SK-N-MC (cell line): ENCODE measurements at regions not wholly inside any gene's neighbourhood (a gene's known extent, or its start where the extent isn't known, plus 50 kb on each side); places are given as distances from the start of the nearest gene placed in this dataset.

Source experiments
- DNase-seq: peaks from one replicate; pipeline ENCODE4 v3.0.0-alpha.2; 2011; ENCODE audit warnings: low read depth, low spot score
- H3K27ac ChIP-seq: fragments of 200-600 bp; sonication (generic); 2 replicates; pipeline ENCODE4 v1.5.1; 2016; ENCODE audit warnings: mixed run types
- H3K36me3 ChIP-seq: fragments of 200-600 bp; sonication (generic); 2 replicates; pipeline ENCODE4 v1.6.1; 2017; ENCODE audit warnings: antibody characterized with exemption, low read length, mixed read lengths; ENCODE audit not compliant: insufficient read depth
- H3K4me3 ChIP-seq: fragments of 200-600 bp; sonication (generic); 2 replicates; pipeline ENCODE4 v1.5.1; 2016
- H3K9ac ChIP-seq: fragments of 200-600 bp; sonication (generic); 2 replicates; pipeline ENCODE4 v1.8.0; 2017; ENCODE audit warnings: mixed run types, mixed read lengths; ENCODE audit not compliant: insufficient read length
- H3K9me3 ChIP-seq: fragments of 200-600 bp; sonication (generic); 2 replicates; pipeline ENCODE4 v1.6.1; 2017; ENCODE audit warnings: low read depth, mild to moderate bottlenecking, antibody characterized with exemption, low read length, moderate library complexity, mixed read lengths
- EZH2 ChIP-seq: fragments of 200-600 bp; sonication (generic); IDR thresholded peaks from one replicate; pipeline ENCODE4 v1.6.1; 2017; ENCODE audit warnings: antibody characterized with exemption
- FOXP2 ChIP-seq: optimal IDR thresholded peaks from 2 replicates; pipeline ENCODE3; 2011; ENCODE audit warnings: mild to moderate bottlenecking, moderate library complexity; ENCODE audit not compliant: insufficient read depth; ENCODE audit errors: extremely low read length, control extremely low read depth
- POLR2AphosphoS5 ChIP-seq: IDR thresholded peaks from 2 replicates; pipeline ENCODE4 v1.6.1; 2012; ENCODE audit warnings: mild to moderate bottlenecking, low read depth, low read length, borderline replicate concordance

DNA sequence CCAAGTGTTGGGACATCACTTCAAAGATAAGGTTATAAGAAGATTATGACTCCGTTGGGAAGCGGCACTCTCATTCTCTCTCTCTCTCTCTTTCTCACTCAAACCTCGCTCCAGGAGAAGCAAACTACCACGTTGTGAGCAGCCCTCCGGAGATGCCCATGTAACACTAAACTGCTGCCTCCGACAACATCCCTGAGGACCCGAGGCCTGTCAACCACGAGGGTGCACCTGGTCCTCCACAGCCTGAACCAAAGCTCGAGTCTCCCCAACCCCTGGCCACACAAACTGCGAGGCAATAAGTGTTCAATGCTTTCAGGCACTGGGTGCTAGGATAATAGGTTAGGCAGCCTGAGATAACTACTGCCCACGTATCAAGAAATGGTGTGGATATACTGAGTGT, 654.5 kb upstream of the ID2 start:
- no peaks in the 10 kb centered on the region for H3K36me3 ChIP-seq
- no peaks in the 10 kb centered on the region for H3K9me3 ChIP-seq
- H3K9ac ChIP-seq = no peak overlapping the region
- no peak overlapping the region for H3K4me3 ChIP-seq
- no peak for DNase-seq
- TF ChIP-seq EZH2 = no peak
- no peak overlapping the region for H3K27ac ChIP-seq

DNA sequence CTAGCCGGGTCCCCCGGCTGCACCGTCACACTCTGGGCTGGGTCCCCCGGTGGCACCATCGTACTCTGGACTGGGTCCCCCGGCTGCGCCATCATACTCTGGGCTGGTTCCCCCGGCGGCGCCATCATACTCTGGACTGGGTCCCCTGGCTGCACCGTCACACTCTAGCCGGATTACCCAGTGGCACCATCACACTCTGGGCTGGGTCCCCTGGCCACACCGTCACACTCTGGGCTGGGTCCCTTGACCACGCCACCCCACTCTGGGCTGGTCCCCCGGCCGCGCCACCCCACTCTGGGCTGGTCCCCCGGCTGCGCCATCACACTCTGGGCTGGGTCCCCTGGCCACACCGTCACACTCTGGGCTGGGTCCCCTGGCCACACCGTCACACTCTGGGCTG, 653.8 kb upstream of the ID2 start:
- no peak overlapping the region for H3K4me3 ChIP-seq
- no peak for TF ChIP-seq EZH2
- no peak for TF ChIP-seq POLR2AphosphoS5
- no peak for TF ChIP-seq FOXP2
- DNase-seq = no peak
- no peak overlapping the region for H3K9ac ChIP-seq
- no peaks in the 10 kb centered on the region for H3K36me3 ChIP-seq
- H3K27ac ChIP-seq = no peak overlapping the region
- H3K9me3 ChIP-seq = no peaks in the 10 kb centered on the region

DNA sequence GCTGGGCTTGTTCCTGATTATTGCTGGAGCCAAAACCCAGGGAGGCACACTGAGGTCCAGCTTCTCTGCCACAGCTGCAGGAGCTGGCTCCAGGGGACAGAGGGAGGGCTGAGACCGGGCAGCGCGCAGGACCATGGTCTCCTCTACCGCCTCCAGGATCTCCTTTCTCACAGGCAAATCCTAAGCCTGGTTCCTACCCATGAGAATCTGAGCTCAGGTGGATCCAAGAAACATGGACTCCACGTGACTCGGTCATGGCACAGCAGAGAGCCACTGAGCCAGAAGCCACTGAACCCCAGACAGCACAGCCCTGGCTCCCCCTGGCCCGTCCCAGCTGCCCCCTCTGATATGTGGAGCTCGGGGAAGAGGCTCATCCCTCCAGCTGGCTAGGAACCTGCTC, 653.4 kb upstream of the ID2 start:
- no peak overlapping the region for H3K27ac ChIP-seq
- no peak for TF ChIP-seq EZH2
- TF ChIP-seq POLR2AphosphoS5 = no peak
- no peak for TF ChIP-seq FOXP2
- H3K4me3 ChIP-seq = no peak overlapping the region
- no peak overlapping the region for H3K9ac ChIP-seq
- H3K36me3 ChIP-seq = no peaks in the 10 kb centered on the region
- no peak for DNase-seq
- H3K9me3 ChIP-seq = no peaks in the 10 kb centered on the region

GRCh38 chr2:8028981-8029380, 652.9 kb upstream of the ID2 start:
- no peaks in the 10 kb centered on the region for H3K9me3 ChIP-seq
- TF ChIP-seq FOXP2 (no peak), EZH2 (no peak), POLR2AphosphoS5 (no peak)
- H3K9ac ChIP-seq = no peak overlapping the region
- DNase-seq = no peak
- H3K4me3 ChIP-seq = no peak overlapping the region
- H3K27ac ChIP-seq = no peak overlapping the region
- H3K36me3 ChIP-seq = no peaks in the 10 kb centered on the region

DNA sequence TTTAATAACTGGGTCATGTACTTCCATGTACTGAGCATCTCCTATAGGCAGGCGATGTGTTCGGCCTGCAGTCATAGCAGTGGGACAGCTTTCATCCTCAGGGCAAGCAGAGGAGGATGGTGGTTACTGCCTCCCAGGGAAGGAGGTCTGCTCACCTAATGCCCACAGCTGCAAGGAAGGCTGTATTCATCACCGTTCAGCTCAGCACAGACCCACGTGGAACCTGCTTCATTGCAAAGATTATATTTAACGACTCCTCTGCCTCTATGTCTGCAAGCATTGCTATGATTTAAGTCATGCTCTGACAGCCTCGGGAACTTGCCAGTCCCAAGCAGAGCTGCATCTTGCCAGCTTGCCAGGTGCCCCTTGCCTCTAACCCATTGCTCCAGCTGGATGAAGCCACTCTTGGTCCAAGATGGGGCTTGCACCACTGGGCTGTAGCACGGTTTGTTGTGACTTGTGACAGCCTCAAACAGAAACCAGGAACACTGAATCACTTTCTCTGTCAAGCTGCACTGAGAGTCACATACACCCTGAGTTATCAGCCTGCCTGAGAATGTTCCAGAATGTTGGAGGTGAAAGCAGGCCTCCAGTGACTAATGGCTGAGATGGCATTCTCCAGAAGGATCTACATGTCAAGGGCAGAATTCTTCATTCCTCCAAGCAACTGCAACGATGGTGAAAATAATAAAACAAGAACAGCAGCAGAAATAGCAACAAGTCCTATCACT, 651.1 kb upstream of the ID2 start:
- TF ChIP-seq FOXP2 (no peak), POLR2AphosphoS5 (no peak), EZH2 (no peak)
- DNase-seq = no peak
- Histone ChIP-seq H3K27ac (no peak overlapping the region), H3K9ac (no peak overlapping the region), H3K36me3 (no peaks in the 10 kb centered on the region), H3K4me3 (no peak overlapping the region), H3K9me3 (no peaks in the 10 kb centered on the region)

DNA sequence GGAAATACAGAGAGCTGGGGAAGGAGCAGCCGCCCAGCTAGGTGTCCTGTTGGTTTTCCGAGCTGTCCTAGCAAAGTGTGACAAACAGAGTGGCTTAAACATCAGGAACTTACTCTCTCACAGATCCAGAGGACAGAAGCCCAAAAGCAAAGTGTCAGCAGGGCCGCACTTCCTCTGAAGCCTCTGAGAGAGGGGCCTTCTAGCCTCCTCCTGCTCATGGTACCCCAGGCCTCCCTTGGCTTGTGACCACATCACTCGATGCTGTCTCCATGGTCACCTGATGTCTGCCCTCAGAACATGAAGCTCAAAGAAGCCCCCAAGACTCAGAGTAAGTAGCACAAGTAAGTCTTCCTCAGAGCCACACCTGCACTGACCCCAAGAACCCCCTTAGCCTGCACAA, 650.5 kb upstream of the ID2 start:
- Histone ChIP-seq H3K36me3 (no peaks in the 10 kb centered on the region), H3K4me3 (no peak overlapping the region), H3K27ac (no peak overlapping the region), H3K9me3 (no peaks in the 10 kb centered on the region), H3K9ac (no peak overlapping the region)
- TF ChIP-seq EZH2 (no peak), FOXP2 (no peak), POLR2AphosphoS5 (no peak)
- no peak for DNase-seq

DNA sequence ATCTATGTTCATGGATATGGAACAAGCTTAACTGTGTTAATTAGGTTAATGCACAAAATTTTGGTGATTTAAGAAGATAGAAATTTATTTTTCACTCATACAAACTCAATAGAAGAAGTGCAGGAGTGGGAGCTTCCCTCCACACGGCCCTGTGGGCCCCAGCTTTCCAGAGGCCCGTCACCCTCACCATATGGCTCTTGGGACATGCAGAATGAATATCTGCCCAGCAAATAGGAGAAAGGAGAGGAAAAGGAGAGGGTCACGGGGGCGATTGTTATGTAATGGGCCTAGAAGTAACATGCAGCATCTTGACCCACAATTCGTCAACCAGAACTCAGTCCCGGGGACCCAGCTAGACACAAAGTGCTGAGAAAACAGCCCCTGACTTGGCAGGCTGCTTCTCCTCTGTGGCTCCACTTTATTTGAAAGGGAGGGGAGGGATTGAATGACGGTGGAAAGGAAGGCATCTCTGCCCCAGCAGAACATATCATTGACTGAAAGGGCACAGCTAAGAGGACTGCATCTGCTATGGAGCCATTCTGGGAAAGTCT, 648.2 kb upstream of the ID2 start:
- TF ChIP-seq EZH2 = no peak
- no peak for TF ChIP-seq FOXP2
- TF ChIP-seq POLR2AphosphoS5 = no peak
- DNase-seq = no peak
- H3K4me3 ChIP-seq = no peak overlapping the region

DNA sequence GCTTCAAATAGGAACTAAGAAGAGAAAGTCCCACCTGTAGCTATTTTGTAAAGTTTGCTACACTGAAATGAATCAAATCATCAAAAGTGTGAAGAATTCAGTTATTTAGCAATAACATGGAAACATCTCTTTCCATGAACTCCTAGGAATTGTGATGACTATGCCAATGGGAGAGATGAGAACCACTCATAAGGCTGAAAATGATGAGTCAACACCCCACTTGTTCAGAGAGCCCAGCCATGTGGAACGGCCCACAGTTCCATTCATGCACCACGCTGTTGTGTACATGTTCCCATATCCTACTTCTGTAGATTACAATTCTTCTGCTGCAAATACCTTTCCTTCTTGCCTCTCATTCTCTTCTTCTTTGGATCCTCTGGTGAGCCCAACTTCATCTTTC, 645.5 kb upstream of the ID2 start:
- Histone ChIP-seq H3K9me3 (no peaks in the 10 kb centered on the region), H3K27ac (no peak overlapping the region), H3K4me3 (no peak overlapping the region), H3K36me3 (no peaks in the 10 kb centered on the region), H3K9ac (no peak overlapping the region)
- TF ChIP-seq FOXP2 (no peak), EZH2 (no peak), POLR2AphosphoS5 (no peak)
- no peak for DNase-seq

More for the DNA sequence above, 648.2 kb upstream of the ID2 start:
- H3K9ac ChIP-seq = no peak overlapping the region
- H3K9me3 ChIP-seq = no peaks in the 10 kb centered on the region
- no peaks in the 10 kb centered on the region for H3K36me3 ChIP-seq
- no peak overlapping the region for H3K27ac ChIP-seq

DNA sequence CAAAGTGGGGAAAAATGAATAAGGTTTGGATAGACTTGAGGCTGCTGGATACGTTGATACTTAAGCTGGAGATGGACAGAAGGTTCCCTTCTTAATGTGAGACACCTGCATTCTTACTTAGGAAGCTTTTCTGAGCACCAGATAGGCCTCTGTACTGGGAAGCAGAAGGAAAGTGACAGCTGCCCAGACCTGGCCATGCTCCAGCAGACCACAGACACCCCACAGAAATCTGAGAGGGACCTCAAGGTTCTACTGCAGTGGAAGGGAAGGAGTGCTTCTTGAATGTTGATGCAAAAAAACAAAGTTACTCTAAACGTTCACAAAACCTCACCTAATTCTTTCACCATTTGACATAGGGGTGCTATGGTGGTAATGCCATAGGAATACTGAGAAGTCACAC, 642.1 kb upstream of the ID2 start:
- no peak for DNase-seq
- no peak overlapping the region for H3K27ac ChIP-seq
- TF ChIP-seq FOXP2 (no peak), POLR2AphosphoS5 (no peak), EZH2 (no peak)
- no peaks in the 10 kb centered on the region for H3K9me3 ChIP-seq
- no peaks in the 10 kb centered on the region for H3K36me3 ChIP-seq
- H3K9ac ChIP-seq = no peak overlapping the region
- H3K4me3 ChIP-seq = no peak overlapping the region

DNA sequence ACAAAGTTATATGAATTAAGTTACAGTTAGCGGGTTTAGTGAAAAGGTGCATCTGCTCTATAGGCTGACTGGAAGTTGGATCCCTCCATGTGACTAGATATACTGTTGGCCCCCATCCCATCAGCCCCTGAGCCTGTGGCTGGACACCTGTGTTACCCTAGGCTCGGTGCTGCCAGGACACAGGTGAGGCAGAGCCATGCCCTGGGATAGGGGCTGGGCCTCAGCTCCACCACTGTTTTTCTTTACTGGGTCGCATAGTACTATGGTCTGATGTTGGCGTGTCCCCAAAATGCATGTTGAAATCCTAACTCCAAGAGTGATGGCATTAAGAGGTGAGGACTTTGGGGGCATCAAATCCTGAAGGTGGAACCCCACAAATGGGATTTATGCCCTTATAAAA, 638.6 kb upstream of the ID2 start:
- Histone ChIP-seq H3K36me3 (no peaks in the 10 kb centered on the region), H3K9me3 (no peaks in the 10 kb centered on the region), H3K9ac (no peak overlapping the region), H3K4me3 (no peak overlapping the region), H3K27ac (no peak overlapping the region)
- TF ChIP-seq EZH2 (no peak), POLR2AphosphoS5 (no peak), FOXP2 (no peak)
- DNase-seq = no peak
